H9 (cell line): ENCODE measurements at regions not wholly inside any gene's neighbourhood (a gene's known extent, or its start where the extent isn't known, plus 50 kb on each side); places are given as distances from the start of the nearest gene placed in this dataset.

Source experiments
- DNase-seq: peaks from one replicate; pipeline ENCODE4 v3.0.0-alpha.2; 2017
- H2AFZ ChIP-seq: one replicate; pipeline ENCODE4 v1.6.1; 2013; ENCODE audit warnings: mild to moderate bottlenecking, low read length, control low read depth, moderate library complexity
- H2AK5ac ChIP-seq: 2 replicates; pipeline ENCODE4 v1.6.1; 2013; ENCODE audit warnings: low read length, control low read depth, mixed read lengths; ENCODE audit not compliant: insufficient read length
- H2BK120ac ChIP-seq: one replicate; pipeline ENCODE4 v1.6.1; 2013; ENCODE audit warnings: low read depth, mild to moderate bottlenecking, low read length, control low read depth, inconsistent platforms; ENCODE audit not compliant: poor library complexity, severe bottlenecking
- H2BK12ac ChIP-seq: 2 replicates; pipeline ENCODE4 v1.6.1; 2013; ENCODE audit warnings: low read length, control low read depth, mixed read lengths, low read depth; ENCODE audit not compliant: insufficient read length
- H2BK15ac ChIP-seq: 2 replicates; pipeline ENCODE4 v1.6.1; 2013; ENCODE audit warnings: low read depth, low read length, control low read depth
- H2BK20ac ChIP-seq: one replicate; pipeline ENCODE4 v1.6.1; 2013; ENCODE audit warnings: low read depth, mild to moderate bottlenecking, low read length, control low read depth, inconsistent platforms; ENCODE audit not compliant: poor library complexity, severe bottlenecking
- H2BK5ac ChIP-seq: 2 replicates; pipeline ENCODE4 v1.6.1; 2013; ENCODE audit warnings: low read length, control low read depth, mixed read lengths; ENCODE audit not compliant: insufficient read length
- H3K14ac ChIP-seq: 2 replicates; pipeline ENCODE4 v1.6.1; 2013; ENCODE audit warnings: low read length, control low read depth; ENCODE audit not compliant: insufficient read depth
- H3K18ac ChIP-seq: 2 replicates; pipeline ENCODE4 v1.6.1; 2013; ENCODE audit warnings: low read depth, mild to moderate bottlenecking, mixed read lengths, low read length, control low read depth; ENCODE audit not compliant: insufficient read length
- H3K23ac ChIP-seq: 2 replicates; pipeline ENCODE4 v1.6.1; 2013; ENCODE audit warnings: low read length, control low read depth, mixed read lengths, low read depth; ENCODE audit not compliant: insufficient read length
- H3K23me2 ChIP-seq: 2 replicates; pipeline ENCODE4 v1.6.1; 2013; ENCODE audit warnings: low read depth, mild to moderate bottlenecking, mixed read lengths, low read length, control low read depth; ENCODE audit not compliant: insufficient read length, poor library complexity, severe bottlenecking
- H3K27ac ChIP-seq: 2 replicates; pipeline ENCODE4 v1.5.1; 2013; ENCODE audit warnings: low read length, control low read depth, mixed read lengths, low read depth; ENCODE audit not compliant: insufficient read length
- H3K27me3 ChIP-seq: 2 replicates; pipeline ENCODE4 v1.6.1; 2013; ENCODE audit warnings: low read length, control low read depth, inconsistent platforms; ENCODE audit not compliant: insufficient read depth
- H3K4ac ChIP-seq: 2 replicates; pipeline ENCODE4 v1.6.1; 2013; ENCODE audit warnings: low read depth, mild to moderate bottlenecking, control low read depth, inconsistent platforms, low read length, moderate library complexity
- H3K4me1 ChIP-seq: 2 replicates; pipeline ENCODE4 v1.6.1; 2013; ENCODE audit warnings: low read length, control low read depth, inconsistent platforms; ENCODE audit not compliant: insufficient read depth
- H3K4me2 ChIP-seq: 2 replicates; pipeline ENCODE4 v1.6.1; 2013; ENCODE audit warnings: low read length, control low read depth, mixed read lengths; ENCODE audit not compliant: insufficient read length, insufficient read depth
- H3K56ac ChIP-seq: 2 replicates; pipeline ENCODE4 v1.6.1; 2013; ENCODE audit warnings: low read depth, mild to moderate bottlenecking, mixed read lengths, low read length, control low read depth; ENCODE audit not compliant: insufficient read length
- H3K79me1 ChIP-seq: 2 replicates; pipeline ENCODE4 v1.6.1; 2013; ENCODE audit warnings: low read depth, mild to moderate bottlenecking, moderate library complexity, low read length, control low read depth, inconsistent platforms; ENCODE audit not compliant: insufficient read depth, poor library complexity, severe bottlenecking
- H3K79me2 ChIP-seq: 2 replicates; pipeline ENCODE4 v1.6.1; 2013; ENCODE audit warnings: low read length, control low read depth, inconsistent platforms; ENCODE audit not compliant: insufficient read depth
- H3K9ac ChIP-seq: 2 replicates; pipeline ENCODE4 v1.6.1; 2013; ENCODE audit warnings: low read length, control low read depth, mixed read lengths; ENCODE audit not compliant: insufficient read length; ENCODE audit errors: extremely low read depth
- H3K9me3 ChIP-seq: one replicate; pipeline ENCODE4 v1.6.1; 2013; ENCODE audit warnings: low read depth, low read length, inconsistent platforms; ENCODE audit not compliant: control insufficient read depth
- H3T11ph ChIP-seq: one replicate; pipeline ENCODE4 v1.6.1; 2013; ENCODE audit warnings: mild to moderate bottlenecking, low read length, control low read depth, inconsistent platforms
- H4K20me1 ChIP-seq: one replicate; pipeline ENCODE4 v1.6.1; 2013; ENCODE audit not compliant: control insufficient read depth, insufficient read length, insufficient read depth
- H4K5ac ChIP-seq: 2 replicates; pipeline ENCODE4 v1.6.1; 2013; ENCODE audit warnings: low read depth, mild to moderate bottlenecking, mixed read lengths, low read length, control low read depth; ENCODE audit not compliant: insufficient read length
- H4K8ac ChIP-seq: replicated peaks from 2 replicates; pipeline ENCODE4 v1.6.1; 2013; ENCODE audit warnings: low read length, control low read depth, mixed read lengths, low read depth; ENCODE audit not compliant: insufficient read length
- H4K91ac ChIP-seq: 2 replicates; pipeline ENCODE4 v1.6.1; 2013; ENCODE audit warnings: low read depth, mild to moderate bottlenecking, moderate library complexity, mixed read lengths, low read length, control low read depth; ENCODE audit not compliant: insufficient read length
- H3K27ac Mint-ChIP-seq, 3 experiments: 2 replicates in 2 of 3; 3 replicates in 1 of 3; pipeline ENCODE4 v1.8.0; 2020 to 2021; ENCODE audit warnings: mixed read lengths in 3 of 3, mild to moderate bottlenecking in 1 of 3, moderate library complexity in 1 of 3
- H3K27me3 Mint-ChIP-seq: 2 replicates; pipeline ENCODE4 v1.8.0; 2021; ENCODE audit warnings: low read depth, mild to moderate bottlenecking, moderate library complexity, mixed read lengths
- H3K36me3 Mint-ChIP-seq, 3 experiments: 2 replicates in 2 of 3; 3 replicates in 1 of 3; pipeline ENCODE4 v1.8.0; 2020 to 2021; ENCODE audit warnings: low read depth in 3 of 3, mixed read lengths in 3 of 3; ENCODE audit not compliant: insufficient read depth in 1 of 3
- H3K4me1 Mint-ChIP-seq, 2 experiments: 2 replicates each; pipeline ENCODE4 v1.8.0; 2020; ENCODE audit warnings: mixed read lengths in 2 of 2
- H3K4me3 Mint-ChIP-seq, 2 experiments: 2 replicates in 1 of 2; 3 replicates in 1 of 2; pipeline ENCODE4 v1.8.0; 2020 to 2021; ENCODE audit warnings: mild to moderate bottlenecking in 2 of 2, mixed read lengths in 2 of 2, moderate library complexity in 1 of 2
- H3K9me3 Mint-ChIP-seq, 2 experiments: 2 replicates in 1 of 2; 3 replicates in 1 of 2; pipeline ENCODE4 v1.8.0; 2020; ENCODE audit warnings: mild to moderate bottlenecking in 2 of 2, mixed read lengths in 2 of 2, moderate library complexity in 1 of 2
- WGBS: extraction: QIAGEN DNeasy Blood & Tissue Kit; methylation state at CpG from one replicate; pipeline ENCODE4 v1.1.7; 2013; ENCODE audit warnings: missing lambda C conversion rate, low lambda C conversion rate, mixed read lengths; ENCODE audit not compliant: insufficient read length; ENCODE audit errors: extremely low coverage; 5-methylcytosine and 5-hydroxymethylcytosine counted together
- TF ChIP-seq, protein P1 (sequence below): fragments of 200-600 bp; sonication (generic); conservative IDR thresholded peaks from 3 replicates; pipeline ENCODE4 v1.8.0; 2021; ENCODE audit warnings: antibody characterized with exemption, mild to moderate bottlenecking

DNA sequence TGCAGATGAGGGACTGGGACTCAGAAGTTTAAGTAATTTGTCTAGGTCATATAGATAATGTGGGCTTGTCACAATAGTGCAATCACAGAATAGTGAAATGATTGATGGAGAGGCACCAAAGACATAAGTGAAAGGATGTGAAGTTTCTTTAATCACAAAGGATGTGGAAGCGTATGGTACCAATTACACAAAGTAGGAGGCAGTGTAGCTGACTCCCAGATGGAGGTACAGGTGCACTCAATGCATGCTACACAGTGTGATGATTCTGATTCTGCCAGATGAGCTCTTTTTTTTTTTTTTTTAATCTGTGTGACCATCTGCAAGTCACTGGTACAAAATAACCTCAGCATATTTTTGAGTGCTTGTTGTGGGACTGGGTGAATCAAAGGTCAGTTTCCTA is 411.3 kb downstream of the SPRY1 start:
- H2BK12ac ChIP-seq, result no peak overlapping the region
- Mint-ChIP-seq H3K36me3 (no peaks in the 10 kb centered on the region), H3K9me3 (no peaks in the 10 kb centered on the region; a peak in 1 of 5 replicates), H3K27ac (no peak overlapping the region), H3K4me1 (peaks cover 7 to 10% of the 10 kb centered on the region in 2 experiments), H3K4me3 (no peak overlapping the region), H3K27me3 (no peaks in the 10 kb centered on the region)
- H4K5ac ChIP-seq, result no peak overlapping the region
- H3K14ac ChIP-seq, result no peak overlapping the region
- no peak overlapping the region for H3K23ac ChIP-seq
- H3K9me3 ChIP-seq, result no peaks in the 10 kb centered on the region
- H3K56ac ChIP-seq, result no peak overlapping the region
- no peak overlapping the region for H3K9ac ChIP-seq
- no peaks in the 10 kb centered on the region for H3K79me1 ChIP-seq
- H2BK20ac ChIP-seq, result no peak overlapping the region
- no peak overlapping the region for H4K91ac ChIP-seq
- no peak overlapping the region for H2AK5ac ChIP-seq
- H3K79me2 ChIP-seq, result no peaks in the 10 kb centered on the region
- no CpG with 5 or more reads among the region's 1 CpG for WGBS
- H3K27me3 ChIP-seq, result no peaks in the 10 kb centered on the region
- no peaks in the 10 kb centered on the region for H3K23me2 ChIP-seq
- H3K4me2 ChIP-seq, result no peak overlapping the region
- no peak overlapping the region for H2BK15ac ChIP-seq
- no peak overlapping the region for H4K8ac ChIP-seq
- no peak overlapping the region for H3K27ac ChIP-seq
- H4K20me1 ChIP-seq, result no peaks in the 10 kb centered on the region
- H2BK5ac ChIP-seq, result no peak overlapping the region
- H3K4me1 ChIP-seq, result no peaks in the 10 kb centered on the region
- no peak overlapping the region for H3K18ac ChIP-seq
- TF ChIP-seq, protein P1, sequence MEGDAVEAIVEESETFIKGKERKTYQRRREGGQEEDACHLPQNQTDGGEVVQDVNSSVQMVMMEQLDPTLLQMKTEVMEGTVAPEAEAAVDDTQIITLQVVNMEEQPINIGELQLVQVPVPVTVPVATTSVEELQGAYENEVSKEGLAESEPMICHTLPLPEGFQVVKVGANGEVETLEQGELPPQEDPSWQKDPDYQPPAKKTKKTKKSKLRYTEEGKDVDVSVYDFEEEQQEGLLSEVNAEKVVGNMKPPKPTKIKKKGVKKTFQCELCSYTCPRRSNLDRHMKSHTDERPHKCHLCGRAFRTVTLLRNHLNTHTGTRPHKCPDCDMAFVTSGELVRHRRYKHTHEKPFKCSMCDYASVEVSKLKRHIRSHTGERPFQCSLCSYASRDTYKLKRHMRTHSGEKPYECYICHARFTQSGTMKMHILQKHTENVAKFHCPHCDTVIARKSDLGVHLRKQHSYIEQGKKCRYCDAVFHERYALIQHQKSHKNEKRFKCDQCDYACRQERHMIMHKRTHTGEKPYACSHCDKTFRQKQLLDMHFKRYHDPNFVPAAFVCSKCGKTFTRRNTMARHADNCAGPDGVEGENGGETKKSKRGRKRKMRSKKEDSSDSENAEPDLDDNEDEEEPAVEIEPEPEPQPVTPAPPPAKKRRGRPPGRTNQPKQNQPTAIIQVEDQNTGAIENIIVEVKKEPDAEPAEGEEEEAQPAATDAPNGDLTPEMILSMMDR, result no peak
- no peak overlapping the region for H2BK120ac ChIP-seq
- H2AFZ ChIP-seq, result no peak overlapping the region
- H3K4ac ChIP-seq, result no peak overlapping the region
- H3T11ph ChIP-seq, result no peak overlapping the region
- DNase-seq, result no peak
